Chondrocyte (in vitro differentiated cells): ENCODE measurements at regions not wholly inside any gene's neighbourhood (a gene's known extent, or its start where the extent isn't known, plus 50 kb on each side); places are given as distances from the start of the nearest gene placed in this dataset.

Experiments used
- DNase-seq: peaks from one replicate; pipeline ENCODE4 v3.0.0; 2021; ENCODE audit warnings: mixed read lengths, low spot score
- H3K27ac Mint-ChIP-seq: one replicate; pipeline ENCODE4 v1.8.0; 2021; ENCODE audit warnings: mild to moderate bottlenecking, moderate library complexity, mixed read lengths; ENCODE audit not compliant: unreplicated experiment
- H3K27me3 Mint-ChIP-seq: 2 replicates; pipeline ENCODE4 v1.8.0; 2021; ENCODE audit warnings: low read depth, mixed read lengths
- H3K36me3 Mint-ChIP-seq: 2 replicates; pipeline ENCODE4 v1.8.0; 2021; ENCODE audit warnings: low read depth, mixed read lengths
- H3K4me1 Mint-ChIP-seq: 2 replicates; pipeline ENCODE4 v1.8.0; 2021; ENCODE audit warnings: low read depth, mild to moderate bottlenecking, mixed read lengths
- H3K4me3 Mint-ChIP-seq: one replicate; pipeline ENCODE4 v1.8.0; 2021; ENCODE audit warnings: mild to moderate bottlenecking, moderate library complexity, mixed read lengths; ENCODE audit not compliant: unreplicated experiment
- H3K9me3 Mint-ChIP-seq: 2 replicates; pipeline ENCODE4 v1.8.0; 2021; ENCODE audit warnings: low read depth, mixed read lengths
- TF ChIP-seq, protein P1 (sequence below): fragments of 200-600 bp; sonication (generic); IDR thresholded peaks from 2 replicates; pipeline ENCODE4 v1.5.0; 2021; ENCODE audit warnings: antibody characterized with exemption, mild to moderate bottlenecking, moderate library complexity

DNA sequence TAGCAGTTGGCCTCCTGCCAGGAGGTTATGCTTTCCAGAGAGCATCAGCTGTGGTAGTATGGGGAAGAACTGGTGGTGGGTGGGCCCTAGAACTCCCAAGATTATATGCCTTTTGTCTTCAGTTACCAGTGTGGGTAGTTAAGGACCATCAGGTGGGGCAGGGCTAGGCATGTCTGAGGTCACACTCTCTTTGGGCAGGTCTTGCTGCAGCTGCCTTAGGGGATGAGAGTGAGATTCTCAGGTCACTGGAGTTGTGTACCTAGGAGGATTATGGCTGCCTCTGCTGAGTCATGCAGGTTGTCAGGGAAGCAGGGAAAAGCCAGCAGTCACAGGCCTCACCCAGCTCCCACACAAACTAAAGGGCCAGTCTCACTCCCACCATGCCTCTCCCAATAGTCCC, 172.9 kb upstream of the GYPA start:
- H3K27ac Mint-ChIP-seq, result no peak overlapping the region
- H3K4me3 Mint-ChIP-seq, result no peak overlapping the region
- no peaks in the 10 kb centered on the region for H3K27me3 Mint-ChIP-seq
- H3K36me3 Mint-ChIP-seq, result peaks cover 19% of the 10 kb centered on the region
- no peak for DNase-seq
- no peaks in the 10 kb centered on the region for H3K4me1 Mint-ChIP-seq
- peaks cover 33% of the 10 kb centered on the region for H3K9me3 Mint-ChIP-seq
- TF ChIP-seq, protein P1, sequence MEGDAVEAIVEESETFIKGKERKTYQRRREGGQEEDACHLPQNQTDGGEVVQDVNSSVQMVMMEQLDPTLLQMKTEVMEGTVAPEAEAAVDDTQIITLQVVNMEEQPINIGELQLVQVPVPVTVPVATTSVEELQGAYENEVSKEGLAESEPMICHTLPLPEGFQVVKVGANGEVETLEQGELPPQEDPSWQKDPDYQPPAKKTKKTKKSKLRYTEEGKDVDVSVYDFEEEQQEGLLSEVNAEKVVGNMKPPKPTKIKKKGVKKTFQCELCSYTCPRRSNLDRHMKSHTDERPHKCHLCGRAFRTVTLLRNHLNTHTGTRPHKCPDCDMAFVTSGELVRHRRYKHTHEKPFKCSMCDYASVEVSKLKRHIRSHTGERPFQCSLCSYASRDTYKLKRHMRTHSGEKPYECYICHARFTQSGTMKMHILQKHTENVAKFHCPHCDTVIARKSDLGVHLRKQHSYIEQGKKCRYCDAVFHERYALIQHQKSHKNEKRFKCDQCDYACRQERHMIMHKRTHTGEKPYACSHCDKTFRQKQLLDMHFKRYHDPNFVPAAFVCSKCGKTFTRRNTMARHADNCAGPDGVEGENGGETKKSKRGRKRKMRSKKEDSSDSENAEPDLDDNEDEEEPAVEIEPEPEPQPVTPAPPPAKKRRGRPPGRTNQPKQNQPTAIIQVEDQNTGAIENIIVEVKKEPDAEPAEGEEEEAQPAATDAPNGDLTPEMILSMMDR, result no peak

DNA sequence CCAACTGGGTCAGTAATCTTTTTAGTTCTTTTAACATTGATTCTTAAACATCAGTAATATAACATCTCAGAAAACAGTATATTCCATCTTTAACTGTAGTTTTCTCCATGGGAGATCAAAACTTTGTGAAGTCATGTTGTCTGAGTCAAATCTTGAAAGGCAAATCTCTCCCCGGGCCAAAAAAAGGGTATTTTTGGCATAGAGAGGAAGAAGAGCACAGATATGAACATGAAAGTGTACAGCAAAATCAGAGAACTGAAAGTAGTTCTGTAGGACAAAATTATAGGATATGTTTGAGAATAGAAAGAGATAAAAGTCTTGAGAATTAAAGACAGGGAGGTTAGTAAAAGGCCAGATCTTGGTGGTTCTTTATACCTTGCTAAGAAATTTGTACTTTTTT, 176.4 kb upstream of the GYPA start:
- H3K27me3 Mint-ChIP-seq, result no peaks in the 10 kb centered on the region
- H3K27ac Mint-ChIP-seq, result no peak overlapping the region
- H3K4me1 Mint-ChIP-seq, result no peaks in the 10 kb centered on the region
- no peak for DNase-seq
- no peak overlapping the region for H3K4me3 Mint-ChIP-seq
- H3K9me3 Mint-ChIP-seq, result peaks cover 26% of the 10 kb centered on the region
- H3K36me3 Mint-ChIP-seq, result peaks cover 19% of the 10 kb centered on the region
- TF ChIP-seq, protein P1, result no peak

DNA sequence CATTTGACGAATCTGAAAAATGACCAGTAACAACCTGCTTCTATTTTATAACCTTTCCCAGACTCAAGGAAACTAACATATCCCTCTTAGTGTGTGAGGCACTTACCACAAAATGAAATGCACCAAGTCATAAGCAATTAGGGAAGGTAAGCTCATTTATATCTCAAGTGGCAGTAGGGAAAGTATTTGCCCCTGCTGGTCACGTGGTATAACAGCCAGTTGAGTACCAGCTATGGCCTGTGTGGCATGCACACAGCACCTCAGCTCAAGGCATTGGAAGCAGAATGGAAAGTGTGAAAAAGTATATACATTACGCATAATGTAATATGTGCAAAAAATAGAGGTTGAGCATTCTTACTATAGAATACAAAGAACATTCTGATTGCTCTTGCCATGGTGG, 178.3 kb upstream of the GYPA start:
- Mint-ChIP-seq H3K36me3 (peaks cover 12% of the 10 kb centered on the region), H3K9me3 (peaks cover 17% of the 10 kb centered on the region), H3K4me1 (no peaks in the 10 kb centered on the region), H3K4me3 (no peak overlapping the region), H3K27me3 (no peaks in the 10 kb centered on the region), H3K27ac (no peak overlapping the region)
- TF ChIP-seq, protein P1, result no peak
- DNase-seq, result no peak

DNA sequence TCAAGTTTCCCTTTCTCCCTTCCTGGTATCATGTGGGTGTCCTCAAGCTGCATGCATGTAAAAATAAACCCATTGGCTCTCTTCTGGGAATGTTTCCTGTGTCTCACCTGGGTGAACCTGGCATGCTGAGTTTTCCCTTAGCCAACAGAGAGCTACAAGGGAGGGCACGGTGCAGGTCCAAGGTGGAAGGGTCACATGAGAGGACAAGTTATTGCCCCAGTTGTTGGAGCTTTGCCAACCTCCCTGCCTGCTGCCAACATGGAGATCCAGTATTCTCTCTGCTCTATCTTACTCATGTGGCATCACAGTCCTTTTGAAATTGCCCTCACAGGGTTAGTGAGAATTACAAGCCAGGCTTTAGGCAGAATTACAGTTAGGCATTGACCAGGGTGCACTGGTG, 196.1 kb upstream of the GYPA start:
- TF ChIP-seq, protein P1, result no peak
- Mint-ChIP-seq H3K27me3 (no peaks in the 10 kb centered on the region), H3K36me3 (peaks cover 1% of the 10 kb centered on the region), H3K27ac (no peak overlapping the region), H3K9me3 (peaks cover 8% of the 10 kb centered on the region), H3K4me3 (no peak overlapping the region), H3K4me1 (no peaks in the 10 kb centered on the region)
- no peak for DNase-seq

DNA sequence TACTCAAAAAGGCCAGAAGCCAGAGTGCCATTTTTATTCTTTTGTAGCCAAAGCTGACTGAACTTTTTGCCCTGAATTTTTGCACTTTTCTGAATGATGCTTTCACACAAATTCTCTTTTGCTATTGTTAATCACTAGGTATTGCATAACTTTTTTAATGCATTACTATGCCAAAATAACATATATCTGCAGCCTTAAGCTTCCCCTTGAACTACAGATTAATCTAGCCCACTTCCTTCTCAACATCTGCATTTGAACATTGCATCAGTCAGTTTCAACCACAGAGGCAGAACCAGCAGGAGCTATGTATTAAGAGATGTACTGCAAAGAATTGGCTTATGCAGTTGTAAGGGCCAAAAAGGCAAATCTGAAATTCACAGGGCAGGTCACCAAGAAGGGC, 197.6 kb upstream of the GYPA start:
- TF ChIP-seq, protein P1, result no peak
- no peak for DNase-seq
- H3K27me3 Mint-ChIP-seq, result no peaks in the 10 kb centered on the region
- H3K9me3 Mint-ChIP-seq, result peaks cover 8% of the 10 kb centered on the region
- H3K4me1 Mint-ChIP-seq, result no peaks in the 10 kb centered on the region
- no peak overlapping the region for H3K4me3 Mint-ChIP-seq
- peaks cover 1% of the 10 kb centered on the region for H3K36me3 Mint-ChIP-seq
- no peak overlapping the region for H3K27ac Mint-ChIP-seq
